CD14-positive monocyte (primary cell): ENCODE measurements at regions not wholly inside any gene's neighbourhood (a gene's known extent, or its start where the extent isn't known, plus 50 kb on each side); places are given as distances from the start of the nearest gene placed in this dataset.
"Not testable (repeated sequence)": the region's sequence is repeated elsewhere in the genome, so short reads cannot be mapped to it uniquely, and the experiment has no call there.

ENCODE experiments used
- DNase-seq, 3 donors: peaks; one replicate each; pipeline ENCODE4 v3.0.0-alpha.2; 2011 to 2022
- H2AFZ ChIP-seq: 2 replicates; pipeline ENCODE4 v1.6.0; 2012; ENCODE audit warnings: mild to moderate bottlenecking, low read depth, low read length, inconsistent platforms; ENCODE audit not compliant: insufficient read depth, poor library complexity, severe bottlenecking
- H3K27ac ChIP-seq, 2 donors: 1 replicate in 1 of 2; 2 replicates in 1 of 2; pipeline ENCODE4 v1.5.1; 2012 to 2013; ENCODE audit warnings: low read length in 2 of 2, control low read depth in 1 of 2, inconsistent platforms in 1 of 2, low read depth in 1 of 2, mild to moderate bottlenecking in 1 of 2
- H3K27me3 ChIP-seq, 2 donors: one replicate each; pipeline versions ENCODE4 v1.6.0 to v1.6.1; 2011 to 2013; ENCODE audit warnings: low read length in 2 of 2; ENCODE audit not compliant: control insufficient read depth in 2 of 2, insufficient read depth in 2 of 2
- H3K36me3 ChIP-seq, 2 donors: replicated peaks in 1 of 2; 1 replicate in 1 of 2; 2 replicates in 1 of 2; pipeline versions ENCODE4 v1.5.1 to v1.6.1; 2012 to 2013; ENCODE audit warnings: low read length in 2 of 2, control low read depth in 1 of 2, inconsistent platforms in 1 of 2, mild to moderate bottlenecking in 1 of 2; ENCODE audit not compliant: insufficient read depth in 2 of 2, control insufficient read depth in 1 of 2
- H3K4me1 ChIP-seq, 2 donors: 1 replicate in 1 of 2; 2 replicates in 1 of 2; pipeline versions ENCODE4 v1.5.1 to v1.6.1; 2012 to 2013; ENCODE audit warnings: low read length in 2 of 2, control low read depth in 1 of 2, inconsistent platforms in 1 of 2, mild to moderate bottlenecking in 1 of 2, moderate library complexity in 1 of 2; ENCODE audit not compliant: insufficient read depth in 2 of 2, control insufficient read depth in 1 of 2
- H3K4me2 ChIP-seq: replicated peaks from 2 replicates; pipeline ENCODE3; 2012; ENCODE audit warnings: low read length, moderate library complexity, mild to moderate bottlenecking; ENCODE audit not compliant: poor library complexity, severe bottlenecking; ENCODE audit errors: extremely low read depth
- H3K4me3 ChIP-seq, 3 experiments: fragments of 200-600 bp in 1 of 3; sonication (generic) in 1 of 3; replicated peaks in 1 of 3; 1 replicate in 2 of 3; 2 replicates in 1 of 3; pipeline ENCODE4 v1.5.1; 2011 to 2013; ENCODE audit warnings: low read length in 3 of 3, mild to moderate bottlenecking in 3 of 3, control low read depth in 2 of 3, low read depth in 2 of 3, inconsistent platforms in 1 of 3, moderate library complexity in 1 of 3
- H3K79me2 ChIP-seq: 2 replicates; pipeline ENCODE4 v1.6.0; 2012; ENCODE audit warnings: mild to moderate bottlenecking, control low read depth, inconsistent platforms, low read length, moderate library complexity; ENCODE audit not compliant: insufficient read depth
- H3K9ac ChIP-seq: 2 replicates; pipeline ENCODE4 v1.6.0; 2017; ENCODE audit warnings: low read length, mild to moderate bottlenecking; ENCODE audit not compliant: insufficient read depth, poor library complexity, severe bottlenecking
- H3K9me3 ChIP-seq, 2 donors: replicated peaks in 1 of 2; 1 replicate in 1 of 2; 2 replicates in 1 of 2; pipeline versions ENCODE4 v1.5.1 to v1.6.1; 2012 to 2013; ENCODE audit warnings: low read length in 2 of 2, control low read depth in 1 of 2; ENCODE audit not compliant: control insufficient read depth in 1 of 2, insufficient read depth in 1 of 2
- H4K20me1 ChIP-seq: 2 replicates; pipeline ENCODE4 v1.6.0; 2012; ENCODE audit warnings: mild to moderate bottlenecking, low read length, control low read depth, moderate library complexity; ENCODE audit not compliant: insufficient read depth
- H3K27ac Mint-ChIP-seq, 7 donors: one replicate each; pipeline ENCODE4 v1.8.0; 2020; ENCODE audit warnings: mild to moderate bottlenecking in 7 of 7, mixed read lengths in 7 of 7, moderate library complexity in 6 of 7, inconsistent platforms in 2 of 7
- H3K27me3 Mint-ChIP-seq, 3 donors: one replicate each; pipeline ENCODE4 v1.8.0; 2021 to 2022; ENCODE audit warnings: low read depth in 3 of 3, mild to moderate bottlenecking in 3 of 3, mixed read lengths in 3 of 3, moderate library complexity in 3 of 3, inconsistent platforms in 1 of 3
- H3K36me3 Mint-ChIP-seq, 2 donors: one replicate each; pipeline ENCODE4 v1.8.0; 2020; ENCODE audit warnings: mixed read lengths in 2 of 2, inconsistent platforms in 1 of 2, mild to moderate bottlenecking in 1 of 2
- H3K4me1 Mint-ChIP-seq: one replicate; pipeline ENCODE4 v1.8.0; 2020; ENCODE audit warnings: mild to moderate bottlenecking, mixed read lengths
- H3K4me3 Mint-ChIP-seq, 2 donors: one replicate each; pipeline ENCODE4 v1.8.0; 2020; ENCODE audit warnings: mild to moderate bottlenecking in 2 of 2, mixed read lengths in 2 of 2, moderate library complexity in 1 of 2
- H3K9me3 Mint-ChIP-seq, 7 donors: one replicate each; pipeline ENCODE4 v1.8.0; 2020 to 2022; ENCODE audit warnings: mixed read lengths in 7 of 7, mild to moderate bottlenecking in 6 of 7, moderate library complexity in 6 of 7, inconsistent platforms in 2 of 7
- WGBS: methylation state at CpG from one replicate; pipeline ENCODE4 v1.1.5; 2013; ENCODE audit warnings: missing lambda C conversion rate; ENCODE audit not compliant: insufficient coverage; 5-methylcytosine and 5-hydroxymethylcytosine counted together
- intact Hi-C, 2 donors: fragments of 100-400 bp; cut with micrococcal nuclease; formaldehyde crosslinking; loops; one replicate each; pipeline versions ENCODE4 v1.15.0 to v1.15.1; 2023

- H3K36me3 Mint-ChIP-seq, H3K27me3 ChIP-seq, H3K4me3 ChIP-seq, H3K36me3 ChIP-seq, intact Hi-C loops, H3K27ac Mint-ChIP-seq, H4K20me1 ChIP-seq, DNase-seq, H3K4me1 ChIP-seq, H3K79me2 ChIP-seq, H3K27ac ChIP-seq, H3K4me1 Mint-ChIP-seq, H3K9ac ChIP-seq, H2AFZ ChIP-seq, H3K27me3 Mint-ChIP-seq, H3K4me2 ChIP-seq, H3K4me3 Mint-ChIP-seq: not testable (repeated sequence)
- 95% methylated on average over 18 of the region's 23 CpGs for WGBS
- peaks cover 13 to 25% (median 20%) of the 10 kb centered on the region in 7 donors for H3K9me3 Mint-ChIP-seq
- H3K9me3 ChIP-seq, result peaks cover 8 to 30% of the 10 kb centered on the region in 2 donors
Measured at GRCh38 chr21:13934887-13935342, 275.8 kb downstream of the LIPI start.

GRCh38 chr21:13923175-13923574 lies 287.6 kb downstream of the LIPI start:
- H3K36me3 ChIP-seq, H3K36me3 Mint-ChIP-seq, H3K9ac ChIP-seq, H3K9me3 Mint-ChIP-seq, H3K27me3 Mint-ChIP-seq, H3K4me3 Mint-ChIP-seq, H3K9me3 ChIP-seq, intact Hi-C loops, H3K4me1 Mint-ChIP-seq, DNase-seq, H3K27ac Mint-ChIP-seq, H3K4me1 ChIP-seq, H3K79me2 ChIP-seq, H3K27me3 ChIP-seq, H4K20me1 ChIP-seq, H3K27ac ChIP-seq, H3K4me3 ChIP-seq, H3K4me2 ChIP-seq, H2AFZ ChIP-seq: not testable (repeated sequence)
- WGBS, result no CpG with 5 or more reads among the region's 1 CpG

- not testable (repeated sequence) for DNase-seq
Measured at GRCh38 chr21:13921455-13921854, 289.3 kb downstream of the LIPI start.

GRCh38 chr21:13907385-13907784 lies 297.8 kb downstream of the POTED start:
- H3K9me3 Mint-ChIP-seq, result peaks cover 7 to 21% (median 18%) of the 10 kb centered on the region in 7 donors
- H3K4me3 ChIP-seq, H3K27ac ChIP-seq, H3K27ac Mint-ChIP-seq, H3K4me2 ChIP-seq, H3K4me1 Mint-ChIP-seq, H3K4me1 ChIP-seq, DNase-seq, H4K20me1 ChIP-seq, H3K79me2 ChIP-seq, H3K4me3 Mint-ChIP-seq, H3K27me3 ChIP-seq, H3K36me3 ChIP-seq, H3K36me3 Mint-ChIP-seq, intact Hi-C loops, H2AFZ ChIP-seq, H3K9ac ChIP-seq, H3K27me3 Mint-ChIP-seq: not testable (repeated sequence)
- WGBS, result no CpG with 5 or more reads among the region's 10 CpGs
- H3K9me3 ChIP-seq, result peaks cover 0 to 32% of the 10 kb centered on the region in 2 donors

More at GRCh38 chr21:13921455-13921854, 289.3 kb downstream of the LIPI start:
- WGBS, result no CpG with 5 or more reads among the region's 1 CpG
- H3K4me2 ChIP-seq, H3K27me3 ChIP-seq, H3K4me1 Mint-ChIP-seq, H2AFZ ChIP-seq, H3K9me3 ChIP-seq, H3K9me3 Mint-ChIP-seq, H3K27me3 Mint-ChIP-seq, H3K4me3 Mint-ChIP-seq, H3K27ac Mint-ChIP-seq, H3K9ac ChIP-seq, intact Hi-C loops, H3K79me2 ChIP-seq, H3K36me3 ChIP-seq, H3K4me3 ChIP-seq, H3K4me1 ChIP-seq, H4K20me1 ChIP-seq, H3K27ac ChIP-seq, H3K36me3 Mint-ChIP-seq: not testable (repeated sequence)
